ENCODE measurements at regions not wholly inside any gene's neighbourhood (a gene's known extent, or its start where the extent isn't known, plus 50 kb on each side); places are given as distances from the start of the nearest gene placed in this dataset.

DNA sequence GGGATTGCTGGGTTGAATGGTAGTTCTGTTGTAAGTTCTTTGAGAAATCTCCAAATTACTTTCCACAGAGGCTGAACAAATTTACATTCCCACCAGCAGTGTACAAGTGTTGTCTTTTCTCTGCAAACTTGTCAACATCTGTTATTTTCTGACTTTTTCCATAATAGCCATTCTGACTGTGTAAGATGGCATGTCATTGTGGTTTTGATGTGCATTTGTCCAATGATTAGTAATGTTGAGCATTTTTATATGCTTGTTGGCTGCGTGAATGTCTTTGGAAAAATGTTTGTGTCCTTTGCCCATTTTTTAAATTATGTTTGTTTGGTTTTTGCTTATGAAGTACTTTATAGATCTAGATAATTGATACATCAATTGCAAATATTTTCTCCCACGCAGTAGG is 1025.0 kb downstream of the JRKL start:
- in situ Hi-C loops (cut with HindIII; ENCODE audit: low pct_ligation_motif_present, low sequenced_read_pairs): no loop called here
- H3K4me3 ChIP-seq (ENCODE audit: low read depth, low read length): no peak overlapping the region
- no peak for TF ChIP-seq CTCF (IDR thresholded peaks at IDR 0.05; ENCODE audit: low read depth, low read length, missing control alignments)
- no peaks in the 10 kb centered on the region for H3K36me3 ChIP-seq (replicated peaks)
- no peaks in the 10 kb centered on the region for H3K27me3 ChIP-seq (replicated peaks)
- peak; percentile 2 for DNase-seq
- H3K27ac ChIP-seq: no peak overlapping the region

DNA sequence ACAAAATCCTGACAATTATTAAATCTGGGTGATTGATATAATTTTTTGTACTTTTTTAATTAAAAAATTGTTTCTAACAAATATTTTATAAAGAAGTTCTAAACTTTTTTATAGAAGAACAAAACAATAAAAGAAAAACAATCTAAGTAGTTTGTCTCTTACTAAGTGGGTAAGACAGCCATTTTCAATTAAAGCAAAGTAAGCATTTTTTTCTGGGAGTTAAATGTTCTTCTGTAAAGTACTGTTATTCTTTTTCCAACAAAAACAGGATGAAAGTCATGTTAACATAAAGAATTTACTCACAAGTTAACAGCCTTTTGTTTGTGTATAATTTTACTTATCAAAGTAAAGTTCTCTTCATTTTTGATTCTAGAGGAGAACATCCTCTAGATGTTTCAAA is 1029.9 kb downstream of the JRKL start:
- DNase-seq: no peak
- Histone ChIP-seq H3K4me3 (ENCODE audit: low read depth, low read length) (no peak overlapping the region), H3K27ac (no peak overlapping the region), H3K36me3 (replicated peaks) (no peaks in the 10 kb centered on the region), H3K27me3 (replicated peaks) (no peaks in the 10 kb centered on the region)
- no peak for TF ChIP-seq CTCF (IDR thresholded peaks at IDR 0.05; ENCODE audit: low read depth, low read length, missing control alignments)
- in situ Hi-C loops (cut with HindIII; ENCODE audit: low pct_ligation_motif_present, low sequenced_read_pairs): no loop called here

- no peaks in the 10 kb centered on the region for H3K27me3 ChIP-seq (replicated peaks)
- H3K27ac ChIP-seq: no peak overlapping the region
- H3K36me3 ChIP-seq (replicated peaks): no peaks in the 10 kb centered on the region
- in situ Hi-C loops (cut with HindIII; ENCODE audit: low pct_ligation_motif_present, low sequenced_read_pairs): no loop called here
- no peak overlapping the region for H3K4me3 ChIP-seq (ENCODE audit: low read depth, low read length)
- TF ChIP-seq CTCF (IDR thresholded peaks at IDR 0.05; ENCODE audit: low read depth, low read length, missing control alignments): no peak
- no peak for DNase-seq
Measured at GRCh38 chr11:97428247-97428790, 1038.5 kb downstream of the JRKL start.

DNA sequence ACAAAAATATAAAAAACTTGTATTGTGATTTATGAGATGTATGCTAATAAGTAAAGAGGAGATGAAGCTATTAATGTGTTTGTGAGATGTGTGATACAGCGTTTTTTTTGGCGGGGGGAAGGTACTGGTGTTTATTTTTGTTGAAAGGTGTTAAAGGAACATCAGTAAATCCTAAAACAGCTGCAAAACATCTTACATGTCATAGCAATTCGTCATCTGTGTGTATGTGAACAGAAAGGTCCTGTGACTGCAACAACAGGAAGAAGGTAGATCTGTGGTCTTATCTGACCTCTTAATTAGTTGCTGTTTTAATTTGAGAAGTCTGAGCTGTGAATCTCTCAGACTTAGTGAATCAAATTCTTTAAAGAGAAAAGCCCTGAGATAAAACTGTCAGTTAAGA is 1041.1 kb downstream of the JRKL start:
- no peak for DNase-seq
- Histone ChIP-seq H3K4me3 (ENCODE audit: low read depth, low read length) (no peak overlapping the region), H3K27me3 (replicated peaks) (no peaks in the 10 kb centered on the region), H3K36me3 (replicated peaks) (no peaks in the 10 kb centered on the region), H3K27ac (no peak overlapping the region)
- in situ Hi-C loops (cut with HindIII; ENCODE audit: low pct_ligation_motif_present, low sequenced_read_pairs): no loop called here
- TF ChIP-seq CTCF (IDR thresholded peaks at IDR 0.05; ENCODE audit: low read depth, low read length, missing control alignments): no peak

- no peak for TF ChIP-seq CTCF (IDR thresholded peaks at IDR 0.05; ENCODE audit: low read depth, low read length, missing control alignments)
- DNase-seq: no peak
- in situ Hi-C loops (cut with HindIII; ENCODE audit: low pct_ligation_motif_present, low sequenced_read_pairs): no loop called here
Measured at GRCh38 chr11:97432926-97433325, 1043.1 kb downstream of the JRKL start.

GRCh38 chr11:97445561-97445960 is 1055.7 kb downstream of the JRKL start:
- no peak for TF ChIP-seq CTCF (IDR thresholded peaks at IDR 0.05; ENCODE audit: low read depth, low read length, missing control alignments)
- in situ Hi-C loops (cut with HindIII; ENCODE audit: low pct_ligation_motif_present, low sequenced_read_pairs): no loop called here
- Histone ChIP-seq H3K4me3 (ENCODE audit: low read depth, low read length) (no peak overlapping the region), H3K36me3 (replicated peaks) (no peaks in the 10 kb centered on the region), H3K27ac (no peak overlapping the region), H3K27me3 (replicated peaks) (no peaks in the 10 kb centered on the region)
- no peak for DNase-seq

More at GRCh38 chr11:97432926-97433325, 1043.1 kb downstream of the JRKL start:
- no peak overlapping the region for H3K4me3 ChIP-seq (ENCODE audit: low read depth, low read length)
- H3K36me3 ChIP-seq (replicated peaks): no peaks in the 10 kb centered on the region
- H3K27me3 ChIP-seq (replicated peaks): no peaks in the 10 kb centered on the region
- H3K27ac ChIP-seq: no peak overlapping the region

Data from brain microvascular endothelial cell (primary cell).